WI38 (cell line): ENCODE measurements at regions not wholly inside any gene's neighbourhood (a gene's known extent, or its start where the extent isn't known, plus 50 kb on each side); places are given as distances from the start of the nearest gene placed in this dataset.

Experiments used
- H3K4me3 ChIP-seq: 2 replicates; pipeline ENCODE4 v1.5.1; 2011; ENCODE audit warnings: low read depth, mild to moderate bottlenecking, control low read depth, low read length
- CTCF ChIP-seq: IDR thresholded peaks from 2 replicates; pipeline ENCODE4 v1.5.1; 2012; ENCODE audit warnings: low read depth, mild to moderate bottlenecking, control low read depth, low read length

- no peak for TF ChIP-seq CTCF
- H3K4me3 ChIP-seq, result no peak overlapping the region
Measured at GRCh38 chr1:195064358-195064757, 1543.9 kb downstream of the KCNT2 start.

- TF ChIP-seq CTCF, result no peak
- H3K4me3 ChIP-seq, result no peak overlapping the region
Measured at GRCh38 chr1:195054217-195054687, 1554.0 kb downstream of the KCNT2 start.

- TF ChIP-seq CTCF, result no peak
- no peak overlapping the region for H3K4me3 ChIP-seq
Measured at GRCh38 chr1:195053478-195053877, 1554.8 kb downstream of the KCNT2 start.

GRCh38 chr1:195047772-195048171, 1560.5 kb downstream of the KCNT2 start:
- H3K4me3 ChIP-seq, result no peak overlapping the region
- no peak for TF ChIP-seq CTCF

- no peak for TF ChIP-seq CTCF
- H3K4me3 ChIP-seq, result no peak overlapping the region
Measured at GRCh38 chr1:195045072-195045471, 1563.2 kb downstream of the KCNT2 start.

- TF ChIP-seq CTCF, result no peak
- H3K4me3 ChIP-seq, result no peak overlapping the region
Measured at GRCh38 chr1:195030793-195031192, 1577.4 kb downstream of the KCNT2 start.

GRCh38 chr1:195026792-195027191, 1581.4 kb downstream of the KCNT2 start:
- no peak for TF ChIP-seq CTCF
- no peak overlapping the region for H3K4me3 ChIP-seq
